NCI-H1092 treated with DMSO at 0.1 percent for 48 hours (cell line): ENCODE measurements at regions not wholly inside any gene's neighbourhood (a gene's known extent, or its start where the extent isn't known, plus 50 kb on each side); places are given as distances from the start of the nearest gene placed in this dataset.
"Not testable (repeated sequence)": the region's sequence is repeated elsewhere in the genome, so short reads cannot be mapped to it uniquely, and the experiment has no call there.

Experiments
- DNase-seq: peaks from one replicate; lab custom pipeline; 2025; lab: John Stamatoyannopoulos, UW

- DNase-seq = no peak
Measured at GRCh38 chr7:153407291-153408046, 644.7 kb upstream of the DPP6 start.

GRCh38 chr7:153408360-153409335 is 643.5 kb upstream of the DPP6 start:
- DNase-seq = no peak

GRCh38 chr7:153409567-153410342 is 642.4 kb upstream of the DPP6 start:
- DNase-seq = not testable (repeated sequence)

GRCh38 chr7:153410997-153411642 is 641.1 kb upstream of the DPP6 start:
- DNase-seq = not testable (repeated sequence)

- not testable (repeated sequence) for DNase-seq
Measured at GRCh38 chr7:153412114-153412823, 639.9 kb upstream of the DPP6 start.

DNA sequence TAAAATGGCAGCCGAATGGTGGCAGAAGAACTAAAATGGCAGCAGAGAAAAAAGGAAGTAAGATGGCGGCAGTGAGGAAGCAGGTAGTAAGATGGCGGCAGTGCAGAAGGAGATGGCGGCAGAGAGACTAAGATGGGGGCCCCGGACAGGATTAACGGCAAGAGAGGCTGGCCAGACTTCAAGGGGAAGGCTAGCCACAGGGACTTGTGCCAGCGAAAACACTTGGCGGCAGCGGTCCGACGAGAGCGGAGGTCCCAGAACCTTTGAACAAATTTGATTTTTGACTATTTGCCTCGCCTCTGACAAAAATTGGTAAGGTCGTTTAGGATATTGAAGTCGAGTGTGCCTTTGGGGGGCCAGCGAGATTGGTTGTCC is 639.4 kb upstream of the DPP6 start:
- not testable (repeated sequence) for DNase-seq

- DNase-seq = no peak
Measured at GRCh38 chr7:153413199-153413539, 639.0 kb upstream of the DPP6 start.

GRCh38 chr7:153413540-153414287 is 638.5 kb upstream of the DPP6 start:
- DNase-seq = no peak

DNA sequence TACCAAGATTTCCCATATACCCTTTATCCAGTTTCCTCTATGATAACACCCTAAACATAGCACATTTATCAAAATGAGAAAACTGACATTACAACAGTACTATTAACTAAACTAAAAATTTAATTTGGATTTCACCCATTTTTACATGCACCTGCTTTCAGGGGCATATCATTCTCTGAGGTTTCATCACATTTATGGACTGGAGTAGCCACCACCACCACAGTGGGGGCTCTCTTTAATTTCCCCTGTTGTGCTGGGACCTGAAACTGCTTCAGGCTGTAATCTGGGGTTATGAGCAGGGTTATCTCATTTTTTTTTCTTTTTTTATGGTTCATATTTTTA is 637.9 kb upstream of the DPP6 start:
- no peak for DNase-seq

- DNase-seq = no peak
Measured at GRCh38 chr7:153415632-153416031, 636.6 kb upstream of the DPP6 start.

DNA sequence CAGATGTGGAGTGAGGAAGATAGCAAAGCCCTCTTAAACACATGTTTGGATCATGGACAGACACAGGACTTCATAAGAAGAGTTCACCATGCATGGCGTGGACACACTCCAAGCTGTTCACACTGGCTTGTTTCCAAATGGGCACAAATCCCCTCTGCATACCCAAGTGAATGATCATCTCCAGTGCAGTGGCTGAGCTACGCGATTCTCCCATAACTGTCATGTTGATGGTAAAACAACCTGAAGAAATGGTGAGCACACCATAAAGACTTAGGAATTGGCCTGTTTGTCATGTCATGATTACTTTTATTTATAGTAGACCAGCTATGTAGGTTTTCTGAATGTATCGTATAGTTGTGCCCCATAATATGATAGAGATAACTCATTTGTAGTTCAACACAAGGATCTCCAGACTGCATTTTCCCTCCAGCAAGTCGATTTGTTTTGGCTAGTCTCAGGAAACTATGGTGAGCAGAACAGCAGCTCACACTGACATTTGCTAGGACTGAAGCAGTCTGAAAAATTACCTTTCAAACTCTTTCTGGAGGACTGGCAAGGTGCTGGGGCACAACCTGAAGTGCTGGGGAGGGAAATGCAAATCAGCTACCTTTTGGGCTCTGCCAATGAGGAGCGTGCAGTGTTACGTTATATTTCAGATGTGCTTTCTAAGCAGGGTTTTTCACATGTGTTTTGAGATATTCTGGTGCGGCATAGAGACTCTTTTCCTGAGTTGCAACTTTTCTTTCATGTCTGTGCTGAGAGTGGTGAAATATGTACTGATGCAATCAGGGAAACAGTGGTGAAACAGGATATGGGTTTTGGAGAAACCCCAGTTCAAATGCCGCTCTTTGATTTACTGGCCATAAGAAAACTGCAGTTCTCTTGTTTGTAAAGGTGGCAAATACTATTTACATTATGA is 629.6 kb upstream of the DPP6 start:
- no peak for DNase-seq

DNA sequence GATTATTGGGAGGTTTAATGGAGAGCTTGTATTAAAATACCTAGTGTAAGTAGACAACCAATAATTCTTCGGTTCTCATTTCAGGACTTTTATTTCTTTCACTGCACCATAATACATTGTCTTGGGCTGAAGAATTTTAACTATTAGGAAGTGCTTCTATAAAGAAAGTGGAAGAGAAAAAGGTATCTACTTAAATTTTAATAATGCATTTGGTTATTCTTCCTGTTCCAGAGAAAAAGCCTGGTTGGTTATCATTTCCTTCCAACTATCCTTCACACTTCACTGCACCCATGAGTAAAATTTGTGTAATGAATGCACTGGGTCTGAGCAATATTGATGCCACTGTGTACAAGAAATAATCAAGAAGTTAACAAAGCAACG is 629.0 kb upstream of the DPP6 start:
- no peak for DNase-seq

DNA sequence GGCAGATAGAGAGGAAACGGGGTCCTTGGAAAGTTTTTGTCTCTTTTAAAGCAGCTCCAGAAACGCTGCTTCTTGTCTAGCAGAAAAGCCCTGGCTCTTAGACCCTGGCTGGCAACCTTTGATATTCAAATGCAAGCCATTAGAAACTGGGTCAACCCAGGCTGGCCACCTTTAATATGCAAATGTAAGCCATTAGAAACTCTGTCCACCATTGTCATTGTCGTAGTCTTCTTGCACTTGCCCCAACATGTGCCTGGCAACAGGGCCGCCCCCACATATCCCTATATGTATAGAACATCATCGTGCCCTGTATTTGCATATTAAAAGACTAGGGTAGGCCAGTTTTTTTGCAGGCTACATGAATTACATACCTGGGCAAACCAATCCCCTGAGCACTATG is 621.3 kb upstream of the DPP6 start:
- no peak for DNase-seq

DNA sequence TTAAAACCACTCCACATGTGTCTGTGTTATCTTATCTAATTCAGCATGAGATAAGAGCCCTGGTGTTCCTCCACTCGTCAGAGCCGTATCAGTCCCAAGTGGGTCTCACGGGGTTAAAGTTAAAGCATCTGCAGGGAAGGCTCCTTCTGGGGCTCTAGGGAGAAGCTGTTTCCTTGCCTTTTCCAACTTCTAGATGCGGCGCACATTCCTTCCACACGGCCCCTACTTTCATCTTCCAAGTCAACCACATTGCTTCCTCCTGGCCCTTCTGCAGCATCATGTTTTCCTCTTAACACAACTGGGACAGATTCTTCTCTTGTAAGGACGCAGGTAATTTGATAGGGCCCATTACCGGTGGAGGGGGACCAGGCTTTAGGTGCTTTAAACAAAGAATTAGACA is 620.1 kb upstream of the DPP6 start:
- no peak for DNase-seq

GRCh38 chr7:153433223-153433622 is 619.0 kb upstream of the DPP6 start:
- DNase-seq = no peak

DNA sequence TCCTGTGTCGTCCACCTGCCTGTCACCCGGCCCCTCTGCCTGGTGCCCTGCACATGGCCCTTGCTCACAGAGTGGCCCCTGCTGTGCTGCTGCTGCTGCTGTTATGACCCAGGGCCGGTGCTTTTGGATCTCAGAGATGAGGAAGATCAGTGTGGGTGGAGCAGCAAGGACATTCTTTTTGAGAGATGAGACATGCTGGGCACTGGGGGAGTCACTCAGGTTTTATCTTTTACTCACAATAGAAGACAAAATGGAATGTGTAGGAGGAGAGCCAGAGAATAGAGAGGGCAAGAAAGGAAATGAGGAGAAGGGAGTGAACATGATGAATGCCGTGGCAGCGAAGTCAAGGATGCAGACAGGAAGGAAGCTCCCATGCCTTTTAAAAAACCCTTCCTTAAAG is 611.5 kb upstream of the DPP6 start:
- DNase-seq = no peak

- no peak for DNase-seq
Measured at GRCh38 chr7:153443032-153443701, 609.0 kb upstream of the DPP6 start.

DNA sequence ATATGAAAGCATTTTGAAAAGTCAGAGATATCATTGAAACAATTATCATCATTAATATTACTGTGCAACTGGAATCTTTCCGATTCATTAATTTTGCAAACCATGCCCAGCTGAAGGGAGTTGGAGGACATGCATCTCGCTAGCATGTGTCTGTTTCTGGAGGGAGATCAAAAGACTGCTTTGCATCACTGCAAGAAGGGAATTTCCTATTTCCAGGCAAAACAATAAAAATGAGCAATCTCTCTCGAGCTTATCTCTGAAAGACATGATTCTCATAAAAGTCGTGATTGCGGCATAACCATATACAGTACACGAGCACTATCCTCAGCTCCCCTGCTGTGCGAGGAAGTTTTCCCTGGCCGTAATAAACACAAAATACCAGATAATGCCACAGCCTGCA is 607.6 kb upstream of the DPP6 start:
- no peak for DNase-seq

GRCh38 chr7:153445641-153446040 is 606.6 kb upstream of the DPP6 start:
- no peak for DNase-seq
